ENCODE measurements at regions not wholly inside any gene's neighbourhood (a gene's known extent, or its start where the extent isn't known, plus 50 kb on each side); places are given as distances from the start of the nearest gene placed in this dataset.
A peak's percentile ranks its signal among the peaks of the same experiment; 100 is the strongest.

DNA sequence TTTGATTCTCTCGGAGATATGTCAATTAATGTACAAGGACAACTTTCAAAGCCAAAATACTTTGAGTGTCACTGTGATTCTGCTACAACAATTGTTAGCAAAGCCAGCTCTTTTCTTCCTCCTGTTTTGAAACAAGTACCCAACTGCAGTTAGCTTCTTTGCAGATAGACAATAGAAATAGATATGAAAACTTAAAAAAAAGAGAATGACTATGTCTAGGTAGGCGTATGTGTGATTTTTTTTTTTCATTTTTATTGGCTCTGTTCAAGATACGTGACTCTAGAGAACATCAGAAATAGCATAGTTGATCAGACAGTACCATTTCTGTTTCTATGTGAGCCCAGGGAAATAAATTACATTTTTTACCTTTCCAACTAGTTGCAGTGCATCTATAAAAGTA, 142.9 kb upstream of the CNTN4 start:
- DNase-seq: no peak

DNA sequence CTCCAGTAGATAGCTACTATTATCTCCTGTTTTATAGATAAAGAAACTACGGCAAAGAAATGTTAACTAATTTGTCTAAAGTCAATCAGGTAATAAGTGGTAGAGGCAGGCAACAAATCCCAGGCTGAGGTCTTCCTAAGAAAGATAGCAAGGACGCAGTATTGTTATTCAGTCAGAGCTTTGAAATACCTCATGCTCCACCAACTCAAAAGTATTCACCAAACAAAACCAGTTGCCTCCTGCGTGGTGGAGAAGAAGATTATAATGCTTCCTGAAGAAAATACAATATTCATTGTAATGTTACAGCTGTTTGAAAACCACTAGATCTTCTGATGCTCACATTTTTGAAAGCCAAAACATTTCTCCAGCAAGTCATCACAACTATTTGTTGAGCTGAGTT, 138.2 kb upstream of the CNTN4 start:
- no peak for DNase-seq

DNA sequence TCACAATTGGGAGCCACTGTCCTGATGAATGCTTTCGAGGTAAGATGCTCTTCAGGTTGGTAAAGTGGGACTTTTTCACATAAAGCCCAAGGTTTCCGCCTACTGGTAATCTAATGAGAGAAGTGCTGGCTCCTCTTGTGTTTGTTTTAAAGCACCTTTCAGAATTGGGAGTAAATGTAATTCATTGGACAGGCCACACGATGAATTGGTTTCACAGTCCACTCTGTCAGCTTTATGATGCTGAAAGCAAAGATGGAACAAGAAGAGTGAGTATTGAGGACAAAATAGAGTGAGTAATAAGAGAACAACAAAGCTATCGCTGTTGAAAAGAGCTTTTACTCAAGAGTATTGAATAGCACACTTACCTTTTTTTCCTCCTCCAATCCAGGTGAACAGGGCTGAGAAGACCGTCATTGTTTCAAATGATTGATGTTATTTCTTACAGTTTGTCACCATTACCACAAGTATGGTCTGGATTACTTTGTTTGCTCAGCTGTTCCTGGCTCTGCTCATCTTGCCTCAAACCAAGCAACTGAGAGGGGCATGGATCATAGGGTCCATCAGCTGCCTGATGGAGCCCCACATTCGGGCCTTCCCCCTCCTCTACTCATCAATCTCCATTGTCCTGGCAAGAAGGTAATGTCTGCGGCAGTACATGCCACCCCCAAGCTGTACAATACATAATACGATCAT, 136.1 kb upstream of the CNTN4 start:
- DNase-seq: no peak

DNA sequence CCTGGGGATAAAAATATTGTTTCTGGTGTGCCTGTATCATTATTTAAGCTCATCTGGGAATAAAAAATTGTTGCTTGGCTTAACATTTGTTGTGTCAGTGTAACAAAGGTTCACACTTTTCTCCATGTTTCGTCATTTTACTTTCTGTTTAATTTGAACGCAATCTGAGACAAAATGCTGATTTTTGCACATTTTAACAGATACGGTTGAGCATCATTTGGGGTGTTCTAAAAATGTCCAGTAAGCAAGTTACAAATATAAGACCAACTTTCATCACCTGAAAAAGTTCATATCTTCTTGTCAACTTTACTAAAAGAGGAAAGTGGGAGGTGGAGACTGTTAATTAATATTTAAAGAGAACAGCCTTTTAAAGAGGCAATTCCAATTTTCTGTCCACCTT, 134.8 kb upstream of the CNTN4 start:
- no peak for DNase-seq

DNA sequence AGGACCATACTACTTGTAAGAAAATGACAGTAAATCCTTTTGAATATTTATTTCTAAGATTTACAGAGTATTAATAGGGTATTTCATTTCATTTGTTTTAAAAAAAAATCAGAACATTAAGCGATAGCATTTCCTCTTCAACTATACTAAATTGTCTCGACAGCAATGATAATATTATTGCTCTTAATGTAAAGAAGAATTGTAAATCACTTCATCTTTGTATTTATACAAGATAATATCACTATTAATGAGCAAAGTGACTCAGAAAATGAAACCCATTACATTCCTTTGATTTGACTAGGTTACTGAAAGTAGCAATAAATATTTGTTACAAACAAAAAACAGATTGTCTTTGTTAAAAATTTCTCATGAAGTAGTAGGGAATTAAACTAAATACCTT, 131.1 kb upstream of the CNTN4 start:
- no peak for DNase-seq

DNA sequence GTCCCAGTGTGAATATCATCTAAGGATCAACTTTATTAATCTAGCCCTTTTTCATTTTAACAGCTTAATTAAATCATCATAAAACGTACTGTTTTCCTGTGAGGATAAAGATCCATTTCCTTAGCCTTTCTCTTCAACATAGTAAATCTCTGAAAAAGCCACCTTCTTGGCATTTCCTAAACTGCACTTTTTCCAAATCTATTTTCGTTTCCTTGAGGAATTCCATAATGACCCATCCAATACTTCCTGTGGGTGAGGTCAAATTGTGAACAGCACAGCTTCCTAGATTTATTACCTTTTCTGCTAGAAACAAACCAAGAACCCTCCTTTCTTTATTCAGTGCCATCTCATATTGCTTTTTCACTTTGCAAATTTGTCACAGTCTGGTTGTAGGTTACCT, 129.4 kb upstream of the CNTN4 start:
- DNase-seq: no peak

DNA sequence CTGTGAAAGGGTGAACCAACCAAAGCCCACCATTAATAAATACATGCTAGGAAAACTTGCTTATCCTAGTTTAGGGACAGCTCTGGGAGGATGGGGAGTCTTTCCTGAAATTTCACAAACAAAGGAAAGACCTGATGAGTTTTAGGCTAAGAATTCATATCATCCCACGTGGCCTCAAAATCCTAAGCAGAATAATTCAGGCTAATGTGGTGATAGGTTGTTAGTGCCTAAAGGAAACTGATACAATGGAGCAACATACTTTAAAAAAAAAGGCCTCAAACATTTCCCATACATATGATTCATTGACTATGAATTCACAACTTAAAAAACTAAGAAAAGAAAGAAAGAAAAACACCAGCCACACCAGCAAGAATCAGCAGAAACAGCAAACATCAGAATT, 126.9 kb upstream of the CNTN4 start:
- DNase-seq: no peak

DNA sequence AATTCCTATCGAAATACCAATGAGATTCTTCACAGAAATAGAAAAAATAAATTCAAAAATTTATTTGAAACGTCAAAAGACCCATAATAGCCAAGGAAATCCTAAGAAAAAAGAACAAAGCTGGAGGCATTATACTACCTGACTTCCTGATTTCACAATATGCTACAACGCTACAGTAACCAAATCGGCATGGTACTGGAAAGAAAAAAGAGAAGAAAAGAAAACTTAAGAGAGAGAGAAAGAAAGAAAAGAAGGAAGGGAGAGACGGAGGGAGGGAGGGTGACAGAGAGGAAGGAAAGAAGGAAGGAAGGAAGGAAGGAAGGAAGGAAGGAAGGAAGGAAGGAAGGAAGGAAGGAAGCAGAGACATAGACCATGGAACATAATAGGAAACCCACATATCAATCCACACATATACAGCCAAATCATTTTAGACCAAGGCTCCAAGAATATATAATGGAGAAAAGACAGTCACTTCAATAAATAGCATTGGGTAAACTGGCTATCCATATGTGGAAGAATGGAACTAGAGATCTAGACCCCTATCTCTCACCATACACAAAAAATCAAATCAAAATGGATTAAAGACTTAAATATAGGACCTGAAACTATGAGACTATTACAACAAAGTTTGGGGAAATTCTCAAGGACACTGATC, 118.6 kb upstream of the CNTN4 start:
- no peak for DNase-seq

DNA sequence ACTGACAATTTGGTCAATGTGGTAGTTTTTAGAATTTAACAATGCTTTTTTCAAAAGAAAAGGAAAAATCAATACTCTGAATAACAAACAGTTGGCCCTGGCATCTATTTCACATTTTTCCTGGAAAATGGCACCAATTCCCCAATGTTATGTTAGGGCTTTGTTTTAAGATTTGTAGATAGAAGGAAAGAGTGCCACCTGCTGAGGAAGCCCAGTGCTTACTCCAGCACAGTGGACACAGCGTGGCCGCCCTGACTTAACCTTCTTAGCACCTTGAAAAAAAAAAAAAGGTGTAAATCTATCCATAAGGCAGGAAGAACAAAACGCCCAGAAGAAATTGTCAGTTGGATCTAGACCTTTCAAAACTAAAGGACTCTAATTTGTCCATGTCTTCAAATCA, 110.7 kb upstream of the CNTN4 start:
- no peak for DNase-seq

DNA sequence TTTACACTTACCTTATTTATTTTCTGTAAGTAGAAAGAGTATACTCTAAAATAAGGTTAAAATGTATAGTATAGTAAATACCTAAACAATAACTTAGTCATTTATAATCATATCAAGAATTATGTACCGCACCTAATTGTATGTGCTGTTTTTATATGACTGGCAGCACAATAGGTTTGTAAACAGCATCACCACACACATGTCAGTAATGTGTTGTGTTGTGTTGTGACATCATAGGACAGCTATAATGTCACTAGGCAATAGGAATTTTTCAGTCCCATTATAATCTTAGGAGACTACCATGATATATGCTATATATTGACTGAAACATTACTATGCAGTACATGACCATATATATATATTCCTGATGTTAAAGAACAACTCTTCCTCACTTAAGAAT, 99.9 kb upstream of the CNTN4 start:
- DNase-seq: no peak

DNA sequence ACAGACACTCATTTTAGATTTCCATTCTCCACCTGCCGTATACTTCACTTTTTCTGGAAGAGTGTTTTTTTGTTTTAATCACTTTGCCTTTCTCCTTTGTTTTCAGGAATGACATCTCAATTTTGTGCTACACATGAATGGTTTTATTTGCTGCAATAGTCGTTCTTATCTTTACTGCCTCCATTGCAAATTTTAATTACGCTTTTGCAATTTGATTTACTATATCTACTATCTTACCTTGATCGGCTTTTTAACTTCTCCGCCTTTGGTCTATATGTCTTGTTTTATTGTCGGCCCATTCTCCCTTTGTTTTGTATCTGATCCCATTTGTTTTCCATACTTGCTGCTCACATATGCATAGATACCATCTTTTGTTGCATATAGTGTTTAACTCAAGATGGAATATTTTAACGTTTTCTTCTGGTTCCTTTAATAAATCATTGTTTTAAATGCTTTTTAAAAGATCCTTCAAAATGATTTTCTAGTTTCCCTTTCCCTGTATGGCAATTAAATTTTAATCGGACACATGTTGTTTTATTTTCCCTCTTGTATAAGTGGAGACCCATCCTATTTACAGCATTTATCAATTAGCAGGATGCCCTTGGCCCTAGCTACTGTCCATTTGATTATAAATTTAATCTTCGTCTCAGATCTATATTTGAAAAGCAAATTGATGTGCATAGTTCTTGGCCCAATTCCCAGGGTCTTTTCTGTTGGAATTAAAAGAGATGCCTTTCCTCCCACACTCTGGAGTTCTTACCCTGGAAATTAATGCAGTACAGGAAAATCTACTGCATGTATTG, 97.2 kb upstream of the CNTN4 start:
- DNase-seq: no peak

DNA sequence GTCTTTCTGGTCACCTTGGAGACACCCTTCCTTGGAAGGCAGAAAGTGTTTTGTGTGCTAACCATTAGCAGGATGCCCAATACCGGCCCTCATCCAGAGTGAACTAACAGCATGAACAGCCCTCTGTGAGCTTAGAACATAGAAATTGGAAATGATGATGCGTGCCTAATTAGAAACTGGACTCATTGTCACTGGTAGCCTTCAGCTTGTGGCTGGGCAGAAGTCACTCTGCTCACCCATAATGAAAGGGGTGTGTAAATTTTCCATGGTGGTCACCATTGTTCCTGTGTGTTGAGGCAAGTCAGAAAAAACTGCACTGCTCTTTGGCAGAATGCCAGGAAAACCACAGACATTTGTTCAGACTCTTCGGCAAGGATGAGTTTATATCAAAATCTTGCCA, 74.7 kb upstream of the CNTN4 start:
- DNase-seq: peak; percentile 17

DNA sequence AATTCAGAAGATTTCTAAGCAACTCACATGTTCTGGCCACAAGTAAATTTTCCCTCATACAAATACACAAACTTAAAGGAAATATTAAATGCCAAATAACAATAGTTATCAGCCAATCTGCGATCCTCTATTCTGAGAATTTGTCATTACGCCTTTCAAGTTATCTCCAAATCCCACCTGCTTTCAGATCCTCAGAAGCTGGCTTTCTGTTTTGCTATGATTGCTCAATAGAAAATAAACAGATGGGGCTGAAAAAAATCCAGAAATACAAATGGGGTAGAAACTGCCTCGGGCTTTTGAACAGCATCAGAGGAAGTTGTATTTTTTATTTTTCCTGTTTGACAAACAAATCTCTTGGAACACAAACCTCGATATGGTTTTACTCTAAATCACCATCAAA, 74.0 kb upstream of the CNTN4 start:
- DNase-seq: no peak

DNA sequence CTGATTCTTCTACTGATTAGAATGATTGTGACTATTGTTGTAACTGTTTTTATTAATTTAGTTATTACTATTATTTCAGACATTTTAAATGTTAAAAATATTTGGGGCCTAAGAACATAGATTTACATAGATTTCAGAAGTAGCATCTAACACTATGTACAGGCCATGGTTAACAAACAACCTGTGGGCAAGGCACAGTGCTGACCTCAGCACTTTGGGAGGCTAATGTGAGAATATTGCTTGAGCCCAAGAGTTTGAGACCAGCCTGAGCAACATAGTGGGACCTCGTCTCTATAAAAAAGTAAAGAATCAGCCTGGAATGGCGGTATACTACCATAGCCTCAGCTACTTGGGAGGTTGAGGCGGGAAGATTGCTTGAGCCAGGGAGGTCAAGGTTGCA, 69.1 kb upstream of the CNTN4 start:
- DNase-seq: no peak

DNA sequence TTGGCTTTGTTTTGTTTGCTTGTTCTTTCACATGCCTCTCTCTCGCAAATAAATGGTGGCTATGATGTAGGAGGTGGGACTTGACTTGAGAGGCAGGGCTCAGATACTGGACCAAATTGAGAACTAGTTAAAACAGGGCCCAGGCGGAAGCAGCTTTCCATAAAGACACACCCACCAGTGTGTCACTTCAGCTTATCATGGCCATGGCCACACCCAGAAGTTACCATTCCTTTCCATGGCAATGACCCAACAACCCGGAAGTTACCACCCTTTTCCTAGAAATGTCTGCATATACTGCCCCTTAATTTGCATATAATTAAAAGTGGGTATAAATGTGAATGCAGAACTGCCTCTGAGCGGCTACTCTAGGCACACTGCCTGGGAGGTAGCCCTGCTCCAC, 62.6 kb upstream of the CNTN4 start:
- DNase-seq: no peak

DNA sequence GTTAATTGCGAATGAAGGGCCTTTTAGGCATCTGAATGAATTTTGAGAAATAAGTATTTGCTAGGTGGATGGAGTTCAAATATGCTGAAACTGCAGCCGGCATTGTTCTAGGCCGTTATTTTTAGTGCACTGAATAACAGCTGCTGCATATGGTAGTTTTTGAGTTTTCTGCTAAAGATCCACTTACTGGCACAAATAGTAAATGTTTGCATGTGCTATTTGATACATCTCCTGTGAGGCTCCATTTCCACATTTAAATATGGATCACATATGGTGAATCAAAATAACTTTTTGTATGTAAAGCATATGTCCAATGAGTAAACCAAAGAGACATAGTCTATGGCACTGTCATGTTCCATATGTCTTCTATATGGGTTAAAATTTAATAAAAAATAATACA, 56.7 kb upstream of the CNTN4 start:
- DNase-seq: peak; percentile 11
